Activated naive CD8-positive, alpha-beta T cell treated with anti-CD3 and anti-CD28 coated beads for 36 hours (primary cell): ENCODE measurements at regions not wholly inside any gene's neighbourhood (a gene's known extent, or its start where the extent isn't known, plus 50 kb on each side); places are given as distances from the start of the nearest gene placed in this dataset.
A peak's percentile ranks its signal among the peaks of the same experiment; 100 is the strongest.

Experiments
- DNase-seq: peaks from one replicate; pipeline ENCODE4 v3.0.0; 2021
- H3K27ac Mint-ChIP-seq: one replicate; pipeline ENCODE4 v1.8.0; 2022; ENCODE audit warnings: mild to moderate bottlenecking, moderate library complexity, mixed read lengths
- H3K27me3 Mint-ChIP-seq: one replicate; pipeline ENCODE4 v1.8.0; 2022; ENCODE audit warnings: mild to moderate bottlenecking, mixed read lengths
- H3K36me3 Mint-ChIP-seq: one replicate; pipeline ENCODE4 v1.8.0; 2021; ENCODE audit warnings: mild to moderate bottlenecking, mixed read lengths
- H3K4me1 Mint-ChIP-seq: one replicate; pipeline ENCODE4 v1.8.0; 2021; ENCODE audit warnings: mixed read lengths
- H3K4me3 Mint-ChIP-seq: one replicate; pipeline ENCODE4 v1.8.0; 2022; ENCODE audit warnings: mild to moderate bottlenecking, moderate library complexity, mixed read lengths
- H3K9me3 Mint-ChIP-seq: one replicate; pipeline ENCODE4 v1.8.0; 2022; ENCODE audit warnings: mixed read lengths

DNA sequence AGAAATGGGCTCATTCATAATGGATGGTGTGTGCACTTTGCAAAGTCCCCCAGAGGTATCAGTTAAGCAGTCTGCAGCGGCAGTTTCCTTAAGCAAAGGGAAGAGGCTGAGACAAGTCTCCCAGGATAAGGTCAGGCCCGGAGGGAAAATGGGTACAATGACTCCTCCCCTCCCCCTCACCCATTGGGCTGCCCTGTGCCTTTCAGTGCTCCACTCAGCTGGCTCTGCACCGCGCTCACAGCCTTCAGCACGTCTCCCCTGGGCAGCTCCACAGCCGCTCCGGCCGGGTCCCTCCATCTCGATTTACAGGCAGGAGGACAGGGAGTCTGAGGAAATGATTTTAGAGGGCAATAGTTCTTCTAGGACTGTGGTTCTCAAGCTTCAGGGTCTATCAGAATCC lies 264.8 kb downstream of the LRFN2 start:
- H3K4me1 Mint-ChIP-seq = no peaks in the 10 kb centered on the region
- DNase-seq = no peak
- H3K27me3 Mint-ChIP-seq = peaks cover 26% of the 10 kb centered on the region
- H3K4me3 Mint-ChIP-seq = no peak overlapping the region
- H3K27ac Mint-ChIP-seq = no peak overlapping the region
- no peaks in the 10 kb centered on the region for H3K36me3 Mint-ChIP-seq
- peaks cover 2% of the 10 kb centered on the region for H3K9me3 Mint-ChIP-seq

- H3K4me1 Mint-ChIP-seq = no peaks in the 10 kb centered on the region
- no peak overlapping the region for H3K4me3 Mint-ChIP-seq
- no peaks in the 10 kb centered on the region for H3K36me3 Mint-ChIP-seq
- H3K9me3 Mint-ChIP-seq = peaks cover 2% of the 10 kb centered on the region
- no peak overlapping the region for H3K27ac Mint-ChIP-seq
- H3K27me3 Mint-ChIP-seq = peaks cover 19% of the 10 kb centered on the region
- DNase-seq = no peak
Observed at GRCh38 chr6:40321616-40322015, 265.5 kb downstream of the LRFN2 start.

DNA sequence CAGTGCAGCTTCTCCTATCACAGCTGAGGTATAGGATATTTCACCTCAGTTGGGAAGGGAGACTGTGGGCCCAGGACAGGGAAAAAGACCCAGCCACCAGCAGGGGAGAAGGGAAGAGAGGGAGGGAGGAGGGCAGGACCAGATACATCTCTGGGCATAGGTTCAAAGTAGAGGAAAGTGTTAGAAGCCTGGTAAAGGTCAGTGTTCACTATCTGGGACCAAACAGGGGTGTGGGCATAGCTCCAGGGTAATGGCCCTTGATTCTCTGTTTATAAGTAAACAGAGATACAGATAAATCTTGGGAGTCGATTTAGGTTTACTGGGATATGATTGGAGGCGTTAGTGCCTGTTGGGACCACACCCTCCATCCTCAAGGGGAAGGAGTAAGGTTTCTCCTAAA lies 266.2 kb downstream of the LRFN2 start:
- H3K27me3 Mint-ChIP-seq = peaks cover 15% of the 10 kb centered on the region
- DNase-seq = no peak
- H3K4me1 Mint-ChIP-seq = no peaks in the 10 kb centered on the region
- H3K27ac Mint-ChIP-seq = no peak overlapping the region
- H3K36me3 Mint-ChIP-seq = no peaks in the 10 kb centered on the region
- peaks cover 2% of the 10 kb centered on the region for H3K9me3 Mint-ChIP-seq
- no peak overlapping the region for H3K4me3 Mint-ChIP-seq

- Mint-ChIP-seq H3K4me1 (no peaks in the 10 kb centered on the region), H3K27ac (no peak overlapping the region), H3K27me3 (peaks cover 15% of the 10 kb centered on the region), H3K9me3 (peaks cover 2% of the 10 kb centered on the region), H3K4me3 (no peak overlapping the region), H3K36me3 (no peaks in the 10 kb centered on the region)
- no peak for DNase-seq
Observed at GRCh38 chr6:40320441-40320840, 266.7 kb downstream of the LRFN2 start.

DNA sequence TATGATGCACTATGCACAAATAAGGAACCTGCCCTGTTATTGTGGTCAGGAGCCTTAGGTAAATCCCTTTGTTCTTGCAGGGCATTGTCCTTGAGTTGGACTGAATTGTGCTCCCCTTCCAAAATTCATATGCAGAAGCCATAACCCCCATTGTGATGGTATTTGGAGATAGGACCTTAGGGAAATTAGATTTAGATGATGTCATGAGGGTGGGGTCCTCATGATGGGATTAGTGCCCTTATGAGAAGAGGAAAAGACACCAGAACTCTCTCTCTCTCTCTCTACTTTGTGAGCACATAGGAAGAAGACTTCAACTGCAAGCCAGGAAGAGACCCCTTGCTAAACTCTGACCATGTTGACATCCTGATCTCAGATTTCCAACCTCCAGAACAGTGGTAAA lies 268.0 kb downstream of the LRFN2 start:
- no peaks in the 10 kb centered on the region for H3K36me3 Mint-ChIP-seq
- peaks cover 2% of the 10 kb centered on the region for H3K9me3 Mint-ChIP-seq
- no peak overlapping the region for H3K27ac Mint-ChIP-seq
- H3K27me3 Mint-ChIP-seq = peaks cover 12% of the 10 kb centered on the region
- no peaks in the 10 kb centered on the region for H3K4me1 Mint-ChIP-seq
- no peak overlapping the region for H3K4me3 Mint-ChIP-seq
- no peak for DNase-seq

GRCh38 chr6:40315060-40315459 lies 272.1 kb downstream of the LRFN2 start:
- Mint-ChIP-seq H3K9me3 (peaks cover 2% of the 10 kb centered on the region), H3K27ac (no peak overlapping the region), H3K27me3 (peaks cover 16% of the 10 kb centered on the region), H3K4me3 (no peak overlapping the region), H3K4me1 (no peaks in the 10 kb centered on the region), H3K36me3 (no peaks in the 10 kb centered on the region)
- DNase-seq = no peak

DNA sequence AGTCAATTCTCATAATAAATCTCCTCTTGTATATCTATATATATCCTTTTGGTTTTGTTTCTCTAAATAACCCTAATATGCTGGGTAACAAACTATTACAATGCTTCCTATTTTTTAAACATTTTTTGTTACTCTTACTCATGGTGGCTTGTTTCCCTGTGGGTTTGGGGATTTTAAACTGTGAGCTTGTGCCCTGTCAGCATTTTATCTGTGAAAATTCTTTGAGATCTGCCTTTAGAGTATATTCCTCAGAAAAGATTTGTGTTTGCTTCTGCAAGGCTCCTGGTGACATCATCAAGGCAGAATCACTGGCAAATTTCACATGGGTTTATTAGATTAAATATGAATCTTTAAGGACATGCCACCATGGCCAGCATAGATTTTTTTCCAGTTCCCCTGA lies 273.6 kb downstream of the LRFN2 start:
- no peaks in the 10 kb centered on the region for H3K9me3 Mint-ChIP-seq
- H3K4me3 Mint-ChIP-seq = no peak overlapping the region
- no peak overlapping the region for H3K27ac Mint-ChIP-seq
- H3K36me3 Mint-ChIP-seq = no peaks in the 10 kb centered on the region
- peaks cover 25% of the 10 kb centered on the region for H3K27me3 Mint-ChIP-seq
- H3K4me1 Mint-ChIP-seq = peaks cover 1% of the 10 kb centered on the region
- DNase-seq = no peak

DNA sequence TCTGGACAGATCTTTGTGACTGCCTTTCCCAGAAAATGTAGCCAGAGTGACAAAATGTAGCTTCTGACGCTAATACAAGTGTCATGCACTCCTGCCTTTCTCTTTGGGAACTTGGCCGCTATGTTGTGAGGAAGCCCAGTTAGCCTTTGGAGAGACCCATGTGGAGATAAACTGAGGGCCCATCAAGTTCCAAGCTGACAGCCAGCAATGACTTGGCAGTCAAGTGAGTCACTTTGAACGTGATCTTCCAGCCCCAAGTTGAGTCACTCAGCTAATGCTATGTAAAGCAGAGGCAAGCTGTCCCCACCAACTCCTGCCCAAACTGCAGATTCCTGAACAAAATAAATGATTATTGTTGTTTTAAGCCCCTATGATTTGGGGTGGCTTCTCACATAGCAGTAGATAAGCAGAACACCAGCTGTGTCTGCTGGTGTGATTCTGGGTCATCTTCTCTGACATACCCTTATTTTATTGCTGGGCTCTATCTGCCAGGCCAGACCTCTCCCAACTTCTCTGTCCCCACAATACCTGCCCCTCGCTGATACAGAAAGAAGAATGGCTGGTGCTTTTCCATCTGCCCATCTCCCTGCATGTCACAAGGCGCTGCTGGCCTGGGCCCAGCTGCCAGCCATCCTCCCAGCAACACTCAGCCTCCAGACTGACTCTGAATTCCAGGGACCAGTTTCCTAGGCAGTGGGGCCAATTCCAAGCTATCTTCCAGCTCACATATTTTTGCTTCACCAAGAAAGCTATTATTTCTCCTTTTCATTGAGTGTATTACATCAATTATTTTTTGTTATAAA lies 274.8 kb downstream of the LRFN2 start:
- H3K36me3 Mint-ChIP-seq = no peaks in the 10 kb centered on the region
- H3K4me1 Mint-ChIP-seq = peaks cover 3% of the 10 kb centered on the region
- no peak for DNase-seq
- no peaks in the 10 kb centered on the region for H3K9me3 Mint-ChIP-seq
- peaks cover 32% of the 10 kb centered on the region for H3K27me3 Mint-ChIP-seq
- H3K4me3 Mint-ChIP-seq = no peak overlapping the region
- no peak overlapping the region for H3K27ac Mint-ChIP-seq

DNA sequence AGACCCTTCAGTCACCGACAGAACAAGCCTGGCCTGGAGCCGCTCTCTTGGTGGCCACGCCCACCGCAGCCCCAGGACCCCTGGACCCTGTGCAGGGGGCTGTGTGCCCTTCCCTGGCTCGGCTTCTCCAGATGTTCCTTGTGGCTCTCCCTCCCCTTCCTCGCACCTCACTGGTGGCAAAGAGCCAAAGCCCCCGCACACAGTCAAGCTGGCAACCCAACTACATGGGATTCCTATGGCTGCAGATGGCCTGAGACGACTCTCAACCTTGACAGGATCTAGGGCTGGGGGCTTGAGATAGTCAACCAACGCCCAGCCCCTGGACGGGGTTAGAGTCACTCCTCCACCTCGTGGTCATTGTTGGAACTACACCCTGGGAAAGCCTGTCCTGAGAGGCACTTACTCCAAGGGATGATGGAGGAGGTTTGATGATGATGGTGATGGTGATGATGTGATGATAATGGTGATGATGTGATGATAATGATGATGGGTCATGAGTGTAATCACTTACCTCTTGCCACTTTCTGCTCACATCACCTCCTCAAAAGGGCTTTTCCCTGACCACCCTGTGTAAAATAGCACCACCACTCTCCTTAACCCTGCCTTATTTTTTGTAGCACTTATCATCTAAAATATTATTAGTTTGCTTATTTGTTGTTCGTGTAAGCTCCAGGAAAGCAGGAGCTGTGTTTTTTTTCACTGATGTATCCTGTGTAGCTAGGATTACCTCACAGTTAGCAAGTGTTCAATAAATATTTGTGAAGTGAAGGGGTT lies 278.4 kb downstream of the LRFN2 start:
- no peak overlapping the region for H3K4me3 Mint-ChIP-seq
- peak; percentile 39 for DNase-seq
- peaks cover 4% of the 10 kb centered on the region for H3K9me3 Mint-ChIP-seq
- H3K36me3 Mint-ChIP-seq = no peaks in the 10 kb centered on the region
- peaks cover 51% of the 10 kb centered on the region for H3K27me3 Mint-ChIP-seq
- peaks cover 3% of the 10 kb centered on the region for H3K4me1 Mint-ChIP-seq
- no peak overlapping the region for H3K27ac Mint-ChIP-seq

GRCh38 chr6:40307712-40308111 lies 279.5 kb downstream of the LRFN2 start:
- H3K9me3 Mint-ChIP-seq = peaks cover 4% of the 10 kb centered on the region
- peaks cover 47% of the 10 kb centered on the region for H3K27me3 Mint-ChIP-seq
- no peak for DNase-seq
- no peaks in the 10 kb centered on the region for H3K36me3 Mint-ChIP-seq
- H3K4me1 Mint-ChIP-seq = peaks cover 3% of the 10 kb centered on the region
- no peak overlapping the region for H3K4me3 Mint-ChIP-seq
- H3K27ac Mint-ChIP-seq = no peak overlapping the region

GRCh38 chr6:40302856-40303454 lies 284.2 kb downstream of the LRFN2 start:
- Mint-ChIP-seq H3K4me3 (no peak overlapping the region), H3K27me3 (peaks cover 36% of the 10 kb centered on the region), H3K27ac (no peak overlapping the region), H3K4me1 (no peaks in the 10 kb centered on the region), H3K9me3 (peaks cover 7% of the 10 kb centered on the region), H3K36me3 (no peaks in the 10 kb centered on the region)
- DNase-seq = no peak

- Mint-ChIP-seq H3K36me3 (no peaks in the 10 kb centered on the region), H3K4me3 (no peak overlapping the region), H3K27me3 (peaks cover 8% of the 10 kb centered on the region), H3K9me3 (peaks cover 7% of the 10 kb centered on the region), H3K27ac (no peak overlapping the region), H3K4me1 (no peaks in the 10 kb centered on the region)
- no peak for DNase-seq
Observed at GRCh38 chr6:40299681-40300080, 287.5 kb downstream of the LRFN2 start.

DNA sequence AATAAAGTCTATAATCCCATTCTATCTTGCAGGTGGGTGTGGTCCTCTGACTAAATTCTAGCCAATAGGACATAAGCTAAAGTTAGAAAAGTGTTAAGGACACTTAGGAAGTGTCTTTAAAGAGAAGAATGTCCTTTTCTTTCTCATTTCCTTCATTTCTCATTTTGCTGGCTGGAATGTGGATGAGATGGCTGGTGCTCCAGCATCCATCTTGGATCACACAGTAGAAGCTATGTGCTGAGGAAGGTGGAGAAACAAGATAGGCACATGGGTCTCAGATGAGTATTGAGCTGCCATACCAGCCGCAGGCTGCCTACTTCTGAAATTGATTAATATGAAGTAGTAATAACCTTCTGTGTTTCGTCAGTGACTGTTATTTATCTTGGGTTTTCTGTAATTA lies 289.0 kb downstream of the LRFN2 start:
- no peak for DNase-seq
- H3K4me1 Mint-ChIP-seq = no peaks in the 10 kb centered on the region
- H3K36me3 Mint-ChIP-seq = no peaks in the 10 kb centered on the region
- H3K27ac Mint-ChIP-seq = no peak overlapping the region
- H3K27me3 Mint-ChIP-seq = peaks cover 8% of the 10 kb centered on the region
- no peak overlapping the region for H3K4me3 Mint-ChIP-seq
- H3K9me3 Mint-ChIP-seq = peaks cover 7% of the 10 kb centered on the region

DNA sequence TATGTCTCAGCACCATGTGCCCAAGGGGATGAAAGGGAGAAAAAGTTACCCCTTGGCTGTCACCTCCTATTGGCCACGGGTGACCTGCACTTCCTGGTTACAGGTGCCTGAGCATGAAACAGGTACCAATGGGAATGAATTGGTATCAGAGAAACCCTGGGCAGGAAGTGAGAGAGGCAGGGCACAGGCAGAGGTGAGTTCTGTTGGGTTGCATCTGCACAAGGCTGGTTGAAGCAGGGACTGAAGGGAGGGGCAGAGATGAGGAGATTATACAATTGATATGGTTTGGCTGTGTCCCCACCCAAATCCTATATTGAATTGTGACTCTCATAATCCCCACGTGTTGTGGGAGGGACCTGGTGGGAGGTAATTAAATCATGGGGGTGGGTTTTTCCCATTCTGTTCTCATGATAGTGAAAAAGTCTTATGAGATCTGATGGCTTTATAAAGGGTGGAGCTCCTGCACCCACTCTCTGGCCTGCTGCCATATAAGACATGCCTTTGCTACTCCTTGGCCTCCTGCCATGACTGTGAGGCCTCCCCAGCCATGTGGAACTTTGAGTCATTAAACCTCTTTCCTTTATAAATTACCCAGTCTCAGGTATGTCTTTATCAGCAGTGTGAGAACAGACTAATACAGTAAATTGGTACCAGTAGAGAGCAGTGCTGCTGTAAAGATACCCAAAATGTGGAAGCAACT lies 291.8 kb downstream of the LRFN2 start:
- Mint-ChIP-seq H3K27ac (no peak overlapping the region), H3K9me3 (peaks cover 7% of the 10 kb centered on the region), H3K36me3 (no peaks in the 10 kb centered on the region), H3K4me3 (no peak overlapping the region), H3K27me3 (peaks cover 19% of the 10 kb centered on the region), H3K4me1 (no peaks in the 10 kb centered on the region)
- DNase-seq = no peak
